Glomerular endothelial cell (primary cell): ENCODE measurements at regions not wholly inside any gene's neighbourhood (a gene's known extent, or its start where the extent isn't known, plus 50 kb on each side); places are given as distances from the start of the nearest gene placed in this dataset.
"Not testable (repeated sequence)": the region's sequence is repeated elsewhere in the genome, so short reads cannot be mapped to it uniquely, and the experiment has no call there.

Source experiments
- DNase-seq: peaks from one replicate; pipeline ENCODE4 v3.0.0-alpha.2; 2011; ENCODE audit warnings: low read depth, low spot score; ENCODE audit errors: extremely low read depth

- DNase-seq = not testable (repeated sequence)
Measured at GRCh38 chr2:87654136-87654814, 93.6 kb upstream of the PLGLB2 start.

GRCh38 chr2:87657915-87658314 is 90.0 kb upstream of the PLGLB2 start:
- DNase-seq = not testable (repeated sequence)

GRCh38 chr2:87658357-87658756 is 89.5 kb upstream of the PLGLB2 start:
- DNase-seq = not testable (repeated sequence)

- DNase-seq = not testable (repeated sequence)
Measured at GRCh38 chr2:87658976-87659375, 88.9 kb upstream of the PLGLB2 start.

- not testable (repeated sequence) for DNase-seq
Measured at GRCh38 chr2:87660164-87660563, 87.7 kb upstream of the PLGLB2 start.

- not testable (repeated sequence) for DNase-seq
Measured at GRCh38 chr2:87662316-87663290, 85.3 kb upstream of the PLGLB2 start.

GRCh38 chr2:87663347-87663746 is 84.5 kb upstream of the PLGLB2 start:
- DNase-seq = not testable (repeated sequence)

- DNase-seq = not testable (repeated sequence)
Measured at GRCh38 chr2:87667027-87667426, 80.9 kb upstream of the PLGLB2 start.

GRCh38 chr2:87668361-87668760 is 79.5 kb upstream of the PLGLB2 start:
- not testable (repeated sequence) for DNase-seq

GRCh38 chr2:87669633-87670231 is 78.2 kb upstream of the PLGLB2 start:
- DNase-seq = not testable (repeated sequence)

GRCh38 chr2:87672404-87672803 is 75.5 kb upstream of the PLGLB2 start:
- DNase-seq = not testable (repeated sequence)

GRCh38 chr2:87674729-87675128 is 73.2 kb upstream of the PLGLB2 start:
- DNase-seq = not testable (repeated sequence)

- not testable (repeated sequence) for DNase-seq
Measured at GRCh38 chr2:87675487-87675886, 72.4 kb upstream of the PLGLB2 start.

- not testable (repeated sequence) for DNase-seq
Measured at GRCh38 chr2:87677421-87677923, 70.4 kb upstream of the PLGLB2 start.

- DNase-seq = not testable (repeated sequence)
Measured at GRCh38 chr2:87678742-87679173, 69.1 kb upstream of the PLGLB2 start.

- not testable (repeated sequence) for DNase-seq
Measured at GRCh38 chr2:87679950-87680349, 67.9 kb upstream of the PLGLB2 start.

GRCh38 chr2:87680691-87681090 is 67.2 kb upstream of the PLGLB2 start:
- DNase-seq = not testable (repeated sequence)

- DNase-seq = not testable (repeated sequence)
Measured at GRCh38 chr2:87683451-87683850, 64.4 kb upstream of the PLGLB2 start.

- not testable (repeated sequence) for DNase-seq
Measured at GRCh38 chr2:87683961-87684360, 63.9 kb upstream of the PLGLB2 start.

- not testable (repeated sequence) for DNase-seq
Measured at GRCh38 chr2:87685558-87685957, 62.3 kb upstream of the PLGLB2 start.
